GM13976 (cell line): ENCODE measurements at regions not wholly inside any gene's neighbourhood (a gene's known extent, or its start where the extent isn't known, plus 50 kb on each side); places are given as distances from the start of the nearest gene placed in this dataset.

Source experiments
- DNase-seq: peaks from one replicate; pipeline ENCODE4 v3.0.0; 2012; ENCODE audit warnings: low spot score
- CTCF ChIP-seq: IDR thresholded peaks from 2 replicates; pipeline ENCODE4 v1.5.1; 2012; ENCODE audit warnings: borderline replicate concordance, mild to moderate bottlenecking; ENCODE audit not compliant: insufficient read depth; ENCODE audit errors: extremely low read depth, missing control alignments, control extremely low read depth
- in situ Hi-C: fragments of 300-500 bp; cut with MboI; formaldehyde crosslinking; loops from one replicate; pipeline ENCODE4 v1.12.0; 2022; ENCODE audit warnings: low sequenced_read_pairs, mixed read lengths, inconsistent platforms; ENCODE audit not compliant: unreplicated experiment

GRCh38 chr15:47652844-47653243, 64.5 kb upstream of the SEMA6D start:
- TF ChIP-seq CTCF: no peak
- in situ Hi-C loops: no loop called here

GRCh38 chr15:47661661-47662180, 55.6 kb upstream of the SEMA6D start:
- TF ChIP-seq CTCF: no peak
- in situ Hi-C loops: no loop called here
- no peak for DNase-seq

More at GRCh38 chr15:47652844-47653243, 64.5 kb upstream of the SEMA6D start:
- DNase-seq: no peak

GRCh38 chr15:47663101-47663500, 54.2 kb upstream of the SEMA6D start:
- in situ Hi-C loops: no loop called here

More at GRCh38 chr15:47663101-47663500, 54.2 kb upstream of the SEMA6D start:
- no peak for TF ChIP-seq CTCF
- DNase-seq: no peak
